MG63 (cell line): ENCODE measurements at regions not wholly inside any gene's neighbourhood (a gene's known extent, or its start where the extent isn't known, plus 50 kb on each side); places are given as distances from the start of the nearest gene placed in this dataset.
"Not testable (repeated sequence)": the region's sequence is repeated elsewhere in the genome, so short reads cannot be mapped to it uniquely, and the experiment has no call there.

Experiments
- DNase-seq: peaks from one replicate; pipeline ENCODE4 v3.0.0-alpha.2; 2020
- H3K27me3 ChIP-seq: fragments of 250-450 bp; sonication (Bioruptor Pico); 2 replicates; pipeline ENCODE4 v1.5.1; 2020; ENCODE audit warnings: mild to moderate bottlenecking, moderate library complexity
- H3K36me3 ChIP-seq: fragments of 250-450 bp; sonication (Bioruptor Pico); 2 replicates; pipeline ENCODE4 v1.5.1; 2020; ENCODE audit warnings: mild to moderate bottlenecking, moderate library complexity
- H3K4me3 ChIP-seq: fragments of 250-450 bp; sonication (Bioruptor Pico); 2 replicates; pipeline ENCODE4 v1.5.1; 2020; ENCODE audit warnings: mild to moderate bottlenecking, moderate library complexity
- H3K9me3 ChIP-seq: fragments of 250-450 bp; sonication (Bioruptor Pico); 2 replicates; pipeline ENCODE4 v1.5.1; 2020; ENCODE audit warnings: mild to moderate bottlenecking, moderate library complexity

GRCh38 chr5:34378498-34378897 is 277.6 kb upstream of the RAI14 start:
- not testable (repeated sequence) for H3K9me3 ChIP-seq, H3K27me3 ChIP-seq, H3K36me3 ChIP-seq, H3K4me3 ChIP-seq, DNase-seq

GRCh38 chr5:34388754-34389153 is 267.4 kb upstream of the RAI14 start:
- H3K36me3 ChIP-seq, H3K9me3 ChIP-seq, DNase-seq, H3K27me3 ChIP-seq, H3K4me3 ChIP-seq: not testable (repeated sequence)

DNA sequence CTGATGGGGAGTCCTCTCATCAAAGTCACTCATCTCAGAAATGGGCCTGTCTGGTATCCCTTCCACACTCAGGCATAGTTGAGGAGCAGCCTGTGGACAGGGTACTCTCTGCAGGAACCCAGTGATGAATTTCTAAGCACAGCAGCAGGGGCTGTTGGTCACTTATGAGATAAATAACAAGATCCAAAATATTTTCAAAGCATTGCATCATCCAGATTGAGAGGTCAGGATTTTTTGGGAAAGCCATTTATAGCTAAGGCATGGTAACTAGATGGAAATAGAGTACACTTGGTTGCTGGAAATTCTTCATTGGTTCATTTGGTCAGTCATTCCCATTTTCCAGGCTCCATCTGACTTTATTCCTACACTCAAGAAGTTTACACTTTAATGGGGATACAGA is 246.8 kb upstream of the RAI14 start:
- no peak for DNase-seq
- Histone ChIP-seq H3K4me3 (no peak overlapping the region), H3K27me3 (no peaks in the 10 kb centered on the region), H3K36me3 (no peaks in the 10 kb centered on the region), H3K9me3 (no peaks in the 10 kb centered on the region)

- no peaks in the 10 kb centered on the region for H3K36me3 ChIP-seq
- H3K27me3 ChIP-seq: no peaks in the 10 kb centered on the region
- DNase-seq: no peak
- H3K9me3 ChIP-seq: no peaks in the 10 kb centered on the region
- H3K4me3 ChIP-seq: no peak overlapping the region
Observed at GRCh38 chr5:34410411-34411139, 245.6 kb upstream of the RAI14 start.

- H3K27me3 ChIP-seq: no peaks in the 10 kb centered on the region
- no peaks in the 10 kb centered on the region for H3K36me3 ChIP-seq
- DNase-seq: no peak
- H3K9me3 ChIP-seq: no peaks in the 10 kb centered on the region
- no peak overlapping the region for H3K4me3 ChIP-seq
Observed at GRCh38 chr5:34411470-34412346, 244.4 kb upstream of the RAI14 start.

GRCh38 chr5:34412736-34413135 is 243.4 kb upstream of the RAI14 start:
- Histone ChIP-seq H3K9me3 (no peaks in the 10 kb centered on the region), H3K27me3 (no peaks in the 10 kb centered on the region), H3K4me3 (no peak overlapping the region), H3K36me3 (no peaks in the 10 kb centered on the region)
- DNase-seq: no peak

DNA sequence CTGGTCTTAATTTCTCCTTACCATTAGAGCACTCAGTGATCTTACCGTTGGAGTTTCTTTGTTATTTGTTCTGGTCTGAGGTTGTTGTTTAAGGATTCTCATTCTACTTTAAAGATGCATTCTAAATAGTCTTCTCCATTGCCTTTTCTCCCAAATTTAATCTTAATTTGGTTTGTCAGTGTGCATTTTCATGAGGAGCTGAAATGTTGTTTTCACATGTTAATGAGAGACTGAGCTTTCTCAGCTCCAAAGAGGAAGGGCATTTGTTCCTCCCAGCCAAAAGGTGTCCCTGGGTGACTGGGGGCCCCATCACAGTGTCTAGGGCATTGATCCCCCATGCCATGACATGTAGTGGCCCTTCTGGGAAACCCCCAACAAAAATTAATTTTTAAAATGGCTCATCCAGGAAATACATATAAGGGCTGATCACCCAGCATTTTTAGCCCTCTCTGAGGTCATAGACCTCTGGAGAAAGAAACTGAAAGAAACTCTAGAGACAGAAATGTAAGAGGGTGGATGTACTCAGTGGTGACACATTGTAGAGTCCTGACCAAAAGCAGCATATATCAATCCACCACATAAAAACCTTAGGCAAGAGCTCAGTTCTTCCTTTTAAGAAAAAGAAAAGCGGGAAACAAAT is 240.4 kb upstream of the RAI14 start:
- Histone ChIP-seq H3K4me3 (no peak overlapping the region), H3K9me3 (0 out of 2 replicates have a peak, but pooled peaks cover 2% of the 10 kb centered on the region), H3K27me3 (no peaks in the 10 kb centered on the region), H3K36me3 (no peaks in the 10 kb centered on the region)
- no peak for DNase-seq

- Histone ChIP-seq H3K9me3 (peaks cover 5% of the 10 kb centered on the region; the same call in 1 of the 2 replicates), H3K4me3 (no peak overlapping the region), H3K36me3 (no peaks in the 10 kb centered on the region), H3K27me3 (no peaks in the 10 kb centered on the region)
- DNase-seq: no peak
Observed at GRCh38 chr5:34416501-34417008, 239.6 kb upstream of the RAI14 start.

GRCh38 chr5:34420191-34420590 is 235.9 kb upstream of the RAI14 start:
- H3K9me3 ChIP-seq, H3K27me3 ChIP-seq, DNase-seq, H3K4me3 ChIP-seq, H3K36me3 ChIP-seq: not testable (repeated sequence)

DNA sequence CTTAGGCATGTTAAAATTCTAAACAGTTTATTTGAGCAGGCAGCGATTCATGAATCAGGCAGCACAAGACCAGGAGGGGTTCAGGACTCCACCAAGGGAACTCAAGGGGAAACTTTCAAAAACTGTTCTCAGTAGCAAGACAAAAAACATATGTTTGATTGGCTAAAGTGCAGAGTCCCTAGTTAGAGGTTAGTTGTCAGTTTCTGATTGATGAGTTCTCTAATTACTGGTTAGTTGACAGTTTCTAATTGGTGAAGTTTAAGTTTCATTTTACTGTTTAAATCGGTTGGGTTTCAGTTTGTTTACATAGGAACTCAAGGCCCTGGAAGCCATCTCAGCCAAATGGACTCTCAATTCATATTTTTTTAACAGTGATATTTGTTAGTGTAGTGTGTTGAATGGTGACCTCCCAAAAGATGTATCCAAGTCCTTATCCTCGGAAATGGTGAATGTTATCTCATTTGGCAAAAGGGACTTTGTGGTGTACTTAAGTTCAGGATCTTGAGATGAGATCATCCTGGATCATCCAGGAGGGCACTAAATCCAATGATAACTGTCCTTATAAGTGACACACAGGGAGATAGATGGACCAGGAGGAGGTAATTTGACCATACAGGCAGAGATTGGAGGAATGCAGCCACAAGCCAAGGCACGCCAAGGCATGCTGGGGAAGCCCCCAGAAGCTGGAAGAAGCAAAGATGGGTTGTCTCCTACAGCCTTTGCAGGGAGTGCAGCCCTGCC is 219.2 kb upstream of the RAI14 start:
- peaks cover 7% of the 10 kb centered on the region; the same call in 1 of the 2 replicates for H3K9me3 ChIP-seq
- no peaks in the 10 kb centered on the region for H3K27me3 ChIP-seq
- no peaks in the 10 kb centered on the region for H3K36me3 ChIP-seq
- H3K4me3 ChIP-seq: no peak overlapping the region
- peak; percentile 53 for DNase-seq

DNA sequence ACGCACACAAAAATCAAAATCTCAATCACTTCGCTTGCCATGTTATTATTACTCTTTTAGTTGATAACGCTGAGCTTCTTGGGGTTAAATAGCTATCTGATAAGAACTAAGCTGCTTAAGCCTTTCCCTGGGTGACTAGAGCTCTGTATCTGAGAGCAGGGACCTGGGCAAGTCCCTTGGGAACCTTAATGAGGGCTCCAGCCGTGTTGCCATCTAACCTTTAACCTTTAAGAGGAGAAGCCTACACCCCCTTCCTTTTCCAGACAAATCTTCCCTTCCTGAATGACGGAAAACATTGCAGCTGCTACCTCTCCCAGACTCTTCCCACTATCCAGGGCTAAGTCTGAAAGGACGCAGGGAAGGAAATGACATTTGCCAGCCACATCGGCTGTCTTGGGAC is 216.5 kb upstream of the RAI14 start:
- Histone ChIP-seq H3K27me3 (no peaks in the 10 kb centered on the region), H3K9me3 (peaks cover 5% of the 10 kb centered on the region; the same call in 1 of the 2 replicates), H3K36me3 (no peaks in the 10 kb centered on the region), H3K4me3 (no peak overlapping the region)
- no peak for DNase-seq

- not testable (repeated sequence) for H3K4me3 ChIP-seq, H3K9me3 ChIP-seq, H3K27me3 ChIP-seq, H3K36me3 ChIP-seq, DNase-seq
Observed at GRCh38 chr5:34441767-34442166, 214.4 kb upstream of the RAI14 start.

DNA sequence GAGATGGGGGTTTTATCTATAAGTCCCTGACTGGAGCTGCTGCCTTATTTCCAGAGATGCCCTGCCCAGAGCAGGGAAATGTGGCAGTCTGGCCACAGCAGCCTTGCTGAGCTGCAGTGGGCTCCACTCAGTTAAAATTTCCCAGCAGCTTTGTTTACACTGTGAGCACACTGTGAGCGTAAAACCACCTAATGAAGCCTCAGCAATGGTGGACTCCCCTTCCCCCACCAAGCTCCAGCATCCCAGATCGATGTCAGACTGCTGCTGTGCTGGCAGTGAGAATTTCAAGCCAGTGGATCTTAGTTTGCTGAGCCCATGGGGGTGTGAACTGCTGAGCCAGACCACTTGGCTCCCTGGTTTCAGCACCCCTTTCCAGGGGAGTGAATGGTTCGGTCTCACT is 208.7 kb upstream of the RAI14 start:
- 0 out of 2 replicates have a peak, but pooled peaks cover 2% of the 10 kb centered on the region for H3K9me3 ChIP-seq
- no peak overlapping the region for H3K4me3 ChIP-seq
- no peaks in the 10 kb centered on the region for H3K36me3 ChIP-seq
- no peaks in the 10 kb centered on the region for H3K27me3 ChIP-seq
- no peak for DNase-seq

DNA sequence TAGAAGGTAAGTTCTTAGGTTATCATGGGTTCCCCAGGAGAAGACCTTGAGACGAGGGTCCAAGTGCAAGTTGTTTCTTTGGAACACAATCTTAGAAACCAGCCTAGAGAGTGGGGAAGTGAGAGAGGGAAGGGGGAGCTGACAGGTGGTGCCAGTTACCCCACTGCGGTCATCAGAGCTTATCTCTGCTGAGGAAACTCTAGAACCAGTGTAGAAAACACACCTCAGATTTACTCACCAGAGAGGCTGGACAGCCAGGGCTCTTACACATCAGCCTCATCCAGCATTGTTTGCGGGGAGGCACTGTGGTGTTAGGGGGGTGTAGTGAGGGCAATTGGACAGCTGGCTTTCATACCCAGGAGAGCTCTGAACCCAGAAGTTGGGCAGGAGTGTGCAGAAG is 206.5 kb upstream of the RAI14 start:
- Histone ChIP-seq H3K9me3 (0 out of 2 replicates have a peak, but pooled peaks cover 2% of the 10 kb centered on the region), H3K4me3 (no peak overlapping the region), H3K36me3 (no peaks in the 10 kb centered on the region), H3K27me3 (no peaks in the 10 kb centered on the region)
- no peak for DNase-seq

DNA sequence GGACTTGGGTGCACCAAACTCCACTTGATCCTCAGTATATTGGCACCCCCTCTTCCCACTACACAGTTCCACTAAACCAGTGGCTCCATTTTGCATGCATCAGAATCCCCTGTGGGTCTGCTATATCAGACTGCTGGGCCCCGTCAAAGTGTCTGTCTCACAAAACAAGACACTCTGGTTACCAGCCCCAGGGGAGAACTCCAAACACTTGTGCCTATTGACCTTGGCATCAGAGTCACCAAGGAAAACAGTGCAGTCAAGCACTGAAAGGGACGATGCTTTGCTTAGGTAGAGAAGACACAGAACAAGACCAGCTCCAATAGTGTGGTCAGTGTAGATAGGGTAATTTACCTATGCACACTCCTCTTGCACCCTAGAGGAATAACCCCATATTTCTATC is 205.8 kb upstream of the RAI14 start:
- Histone ChIP-seq H3K4me3 (no peak overlapping the region), H3K27me3 (no peaks in the 10 kb centered on the region), H3K36me3 (no peaks in the 10 kb centered on the region), H3K9me3 (peaks cover 5% of the 10 kb centered on the region; the same call in 1 of the 2 replicates)
- no peak for DNase-seq

- Histone ChIP-seq H3K27me3 (no peaks in the 10 kb centered on the region), H3K9me3 (peaks cover 8% of the 10 kb centered on the region), H3K36me3 (no peaks in the 10 kb centered on the region), H3K4me3 (no peak overlapping the region)
- no peak for DNase-seq
Observed at GRCh38 chr5:34452170-34452828, 203.8 kb upstream of the RAI14 start.
